HCT116 (cell line): ENCODE measurements at regions not wholly inside any gene's neighbourhood (a gene's known extent, or its start where the extent isn't known, plus 50 kb on each side); places are given as distances from the start of the nearest gene placed in this dataset.
"Not testable (repeated sequence)": the region's sequence is repeated elsewhere in the genome, so short reads cannot be mapped to it uniquely, and the experiment has no call there.

ENCODE experiments used
- CEBPB ChIP-seq: IDR thresholded peaks from 2 replicates; pipeline ENCODE4 v1.6.1; 2012; ENCODE audit warnings: low read depth
- MAX ChIP-seq: IDR thresholded peaks from 2 replicates; pipeline ENCODE4 v1.6.1; 2012
- SP1 ChIP-seq: IDR thresholded peaks from 2 replicates; pipeline ENCODE4 v1.6.1; 2012; ENCODE audit warnings: low read depth
- ZNF274 ChIP-seq: fragments of 200-500 bp; sonication (Bioruptor generic); IDR thresholded peaks from 2 replicates; pipeline ENCODE4 v1.6.1; 2014; ENCODE audit warnings: mild to moderate bottlenecking, low read depth, low read length, inconsistent platforms
- TF ChIP-seq, protein P1 (sequence below), 3 experiments: fragments of 200-600 bp in 1 of 3; sonication (generic) in 1 of 3; IDR thresholded peaks in 2 of 3; conservative IDR thresholded peaks in 1 of 3; 2 replicates each; pipeline ENCODE4 v1.5.1; 2012 to 2017; ENCODE audit warnings: low read depth in 2 of 3, low read length in 2 of 3, antibody characterized with exemption in 1 of 3, borderline replicate concordance in 1 of 3, control low read depth in 1 of 3, mild to moderate bottlenecking in 1 of 3, mixed read lengths in 1 of 3, mixed run types in 1 of 3, moderate library complexity in 1 of 3; ENCODE audit not compliant: insufficient read depth in 1 of 3
- TF ChIP-seq, protein P2 (sequence below): IDR thresholded peaks from 2 replicates; pipeline ENCODE4 v1.6.1; 2011; ENCODE audit warnings: mild to moderate bottlenecking, low read length, moderate library complexity; ENCODE audit not compliant: insufficient replicate concordance; ENCODE audit errors: extremely low read depth

GRCh38 chr12:13841-14240 is 52.7 kb upstream of the IQSEC3 start:
- TF ChIP-seq, protein P1, sequence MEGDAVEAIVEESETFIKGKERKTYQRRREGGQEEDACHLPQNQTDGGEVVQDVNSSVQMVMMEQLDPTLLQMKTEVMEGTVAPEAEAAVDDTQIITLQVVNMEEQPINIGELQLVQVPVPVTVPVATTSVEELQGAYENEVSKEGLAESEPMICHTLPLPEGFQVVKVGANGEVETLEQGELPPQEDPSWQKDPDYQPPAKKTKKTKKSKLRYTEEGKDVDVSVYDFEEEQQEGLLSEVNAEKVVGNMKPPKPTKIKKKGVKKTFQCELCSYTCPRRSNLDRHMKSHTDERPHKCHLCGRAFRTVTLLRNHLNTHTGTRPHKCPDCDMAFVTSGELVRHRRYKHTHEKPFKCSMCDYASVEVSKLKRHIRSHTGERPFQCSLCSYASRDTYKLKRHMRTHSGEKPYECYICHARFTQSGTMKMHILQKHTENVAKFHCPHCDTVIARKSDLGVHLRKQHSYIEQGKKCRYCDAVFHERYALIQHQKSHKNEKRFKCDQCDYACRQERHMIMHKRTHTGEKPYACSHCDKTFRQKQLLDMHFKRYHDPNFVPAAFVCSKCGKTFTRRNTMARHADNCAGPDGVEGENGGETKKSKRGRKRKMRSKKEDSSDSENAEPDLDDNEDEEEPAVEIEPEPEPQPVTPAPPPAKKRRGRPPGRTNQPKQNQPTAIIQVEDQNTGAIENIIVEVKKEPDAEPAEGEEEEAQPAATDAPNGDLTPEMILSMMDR (IDR thresholded peaks at IDR 0.05 in 2 of 3, conservative IDR thresholded peaks at IDR 0.05 in 1 of 3; ENCODE audit: borderline replicate concordance in 1 of 3, insufficient read depth in 1 of 3, low read depth in 2 of 3, low read length in 2 of 3) = not testable (repeated sequence)
- not testable (repeated sequence) for TF ChIP-seq CEBPB, ZNF274, SP1, MAX
- TF ChIP-seq, protein P2, sequence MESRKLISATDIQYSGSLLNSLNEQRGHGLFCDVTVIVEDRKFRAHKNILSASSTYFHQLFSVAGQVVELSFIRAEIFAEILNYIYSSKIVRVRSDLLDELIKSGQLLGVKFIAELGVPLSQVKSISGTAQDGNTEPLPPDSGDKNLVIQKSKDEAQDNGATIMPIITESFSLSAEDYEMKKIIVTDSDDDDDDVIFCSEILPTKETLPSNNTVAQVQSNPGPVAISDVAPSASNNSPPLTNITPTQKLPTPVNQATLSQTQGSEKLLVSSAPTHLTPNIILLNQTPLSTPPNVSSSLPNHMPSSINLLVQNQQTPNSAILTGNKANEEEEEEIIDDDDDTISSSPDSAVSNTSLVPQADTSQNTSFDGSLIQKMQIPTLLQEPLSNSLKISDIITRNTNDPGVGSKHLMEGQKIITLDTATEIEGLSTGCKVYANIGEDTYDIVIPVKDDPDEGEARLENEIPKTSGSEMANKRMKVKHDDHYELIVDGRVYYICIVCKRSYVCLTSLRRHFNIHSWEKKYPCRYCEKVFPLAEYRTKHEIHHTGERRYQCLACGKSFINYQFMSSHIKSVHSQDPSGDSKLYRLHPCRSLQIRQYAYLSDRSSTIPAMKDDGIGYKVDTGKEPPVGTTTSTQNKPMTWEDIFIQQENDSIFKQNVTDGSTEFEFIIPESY = not testable (repeated sequence)
